ENCODE measurements at regions not wholly inside any gene's neighbourhood (a gene's known extent, or its start where the extent isn't known, plus 50 kb on each side); places are given as distances from the start of the nearest gene placed in this dataset.

GRCh38 chrX:116667346-116668134, 204.8 kb upstream of the CT83 start:
- Histone ChIP-seq H3K4me1 (ENCODE audit: low read depth) (no peaks in the 10 kb centered on the region), H3K4me3 (no peak overlapping the region), H3K27ac (no peak overlapping the region), H3K9me3 (ENCODE audit: low read depth) (no peaks in the 10 kb centered on the region), H3K27me3 (no peaks in the 10 kb centered on the region), H3K36me3 (no peaks in the 10 kb centered on the region)
- no peak for TF ChIP-seq CTCF (IDR thresholded peaks at IDR 0.05; ENCODE audit: low read depth, low read length)
- DNase-seq (ENCODE audit: low read depth in 1 of 2, low spot score in 1 of 2), result no peak

- Histone ChIP-seq H3K36me3 (no peaks in the 10 kb centered on the region), H3K4me3 (no peak overlapping the region), H3K4me1 (ENCODE audit: low read depth) (no peaks in the 10 kb centered on the region), H3K27ac (no peak overlapping the region), H3K27me3 (no peaks in the 10 kb centered on the region), H3K9me3 (ENCODE audit: low read depth) (no peaks in the 10 kb centered on the region)
- TF ChIP-seq CTCF (IDR thresholded peaks at IDR 0.05; ENCODE audit: low read depth, low read length), result no peak
- DNase-seq (ENCODE audit: low read depth in 1 of 2, low spot score in 1 of 2), result no peak
Observed at GRCh38 chrX:116657071-116657470, 194.3 kb upstream of the CT83 start.

- no peaks in the 10 kb centered on the region for H3K36me3 ChIP-seq
- DNase-seq (ENCODE audit: low read depth in 1 of 2, low spot score in 1 of 2), result no peak
- H3K9me3 ChIP-seq (ENCODE audit: low read depth), result no peaks in the 10 kb centered on the region
- TF ChIP-seq CTCF (IDR thresholded peaks at IDR 0.05; ENCODE audit: low read depth, low read length), result no peak
- H3K27ac ChIP-seq, result no peak overlapping the region
- H3K27me3 ChIP-seq, result no peaks in the 10 kb centered on the region
- no peak overlapping the region for H3K4me3 ChIP-seq
- H3K4me1 ChIP-seq (ENCODE audit: low read depth), result no peaks in the 10 kb centered on the region
Observed at GRCh38 chrX:116628464-116628863, 165.7 kb upstream of the CT83 start.

GRCh38 chrX:116618546-116618945, 155.8 kb upstream of the CT83 start:
- no peak for DNase-seq (ENCODE audit: low read depth in 1 of 2, low spot score in 1 of 2)
- no peaks in the 10 kb centered on the region for H3K4me1 ChIP-seq (ENCODE audit: low read depth)
- no peak for TF ChIP-seq CTCF (IDR thresholded peaks at IDR 0.05; ENCODE audit: low read depth, low read length)

GRCh38 chrX:116607776-116608175, 145.0 kb upstream of the CT83 start:
- Histone ChIP-seq H3K9me3 (ENCODE audit: low read depth) (no peaks in the 10 kb centered on the region), H3K36me3 (no peaks in the 10 kb centered on the region), H3K27ac (no peak overlapping the region), H3K4me3 (no peak overlapping the region), H3K4me1 (ENCODE audit: low read depth) (no peaks in the 10 kb centered on the region), H3K27me3 (no peaks in the 10 kb centered on the region)
- no peak for TF ChIP-seq CTCF (IDR thresholded peaks at IDR 0.05; ENCODE audit: low read depth, low read length)
- no peak for DNase-seq (ENCODE audit: low read depth in 1 of 2, low spot score in 1 of 2)

More at GRCh38 chrX:116618546-116618945, 155.8 kb upstream of the CT83 start:
- Histone ChIP-seq H3K4me3 (no peak overlapping the region), H3K36me3 (no peaks in the 10 kb centered on the region), H3K9me3 (ENCODE audit: low read depth) (no peaks in the 10 kb centered on the region), H3K27ac (no peak overlapping the region), H3K27me3 (no peaks in the 10 kb centered on the region)

All from cardiac muscle cell (in vitro differentiated cells and primary cell).